ENCODE measurements at regions not wholly inside any gene's neighbourhood (a gene's known extent, or its start where the extent isn't known, plus 50 kb on each side); places are given as distances from the start of the nearest gene placed in this dataset.

DNA sequence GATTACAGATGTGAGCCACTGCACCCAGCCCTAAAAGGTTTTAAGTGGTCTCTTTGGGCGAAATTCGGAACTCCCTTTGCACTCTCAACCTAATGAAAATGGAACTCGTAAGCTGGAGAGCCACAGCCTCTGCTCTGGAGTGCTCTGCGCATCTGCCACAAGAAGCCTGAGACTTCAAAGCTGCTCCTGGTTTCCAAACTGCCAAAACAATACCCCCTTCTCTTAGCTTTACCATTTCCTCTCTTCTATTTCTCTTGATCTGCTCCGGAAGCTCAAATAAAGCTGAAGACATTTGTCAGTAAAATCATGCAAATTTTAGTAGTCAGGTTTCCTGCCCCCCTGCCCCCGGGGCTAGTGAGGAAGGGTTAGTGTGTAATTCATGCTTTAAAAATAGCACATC, 312.7 kb downstream of the MFSD1 start:
- CTCF ChIA-PET, result no interaction called here
- H3K9me2 ChIP-seq (ENCODE audit: insufficient read depth), result no peaks in the 10 kb centered on the region
- POLR2A ChIA-PET, result no interaction called here
- intact Hi-C loops (cut with micrococcal nuclease), result no loop called here
- H3K36me3 ChIP-seq (ENCODE audit: control insufficient read depth in 1 of 2, insufficient read depth in 2 of 2, low read length in 2 of 2), result no peaks in the 10 kb centered on the region
- H3K9ac ChIP-seq (ENCODE audit: low read length), result no peak overlapping the region
- no peaks in the 10 kb centered on the region for H3K27me3 ChIP-seq (ENCODE audit: insufficient read depth, low read length)
- ATAC-seq, result no peak
- H3K4me1 ChIP-seq (ENCODE audit: control insufficient read depth in 1 of 2, insufficient read depth in 2 of 2, low read length in 2 of 2), result no peaks in the 10 kb centered on the region
- no peak overlapping the region for H3K4me3 ChIP-seq (replicated peaks in 1 of 2; ENCODE audit: low read depth in 1 of 2, low read length in 2 of 2)
- H3K9me3 ChIP-seq (ENCODE audit: control insufficient read depth in 1 of 2, insufficient read depth in 1 of 2, low read depth in 1 of 2, low read length in 2 of 2), result no peaks in the 10 kb centered on the region
- H4K20me1 ChIP-seq (ENCODE audit: insufficient read depth), result no peaks in the 10 kb centered on the region
- no peak overlapping the region for H3K27ac ChIP-seq (ENCODE audit: low read depth, low read length)
- H3K79me2 ChIP-seq (ENCODE audit: insufficient read depth, low read length), result no peaks in the 10 kb centered on the region
- RAD21 ChIA-PET (ENCODE audit: low non-redundant PET in 1 of 2, low total read pairs in 2 of 2, uncharacterized antibody in 2 of 2, unreplicated experiment in 2 of 2), result no interaction called here
- no peak overlapping the region for H3K4me2 ChIP-seq (ENCODE audit: low read length)
- no peak overlapping the region for H2AFZ ChIP-seq (ENCODE audit: low read depth, low read length, poor library complexity, severe bottlenecking)
- no peak for DNase-seq (ENCODE audit: low read depth, low spot score)
- TF ChIP-seq, protein P1, sequence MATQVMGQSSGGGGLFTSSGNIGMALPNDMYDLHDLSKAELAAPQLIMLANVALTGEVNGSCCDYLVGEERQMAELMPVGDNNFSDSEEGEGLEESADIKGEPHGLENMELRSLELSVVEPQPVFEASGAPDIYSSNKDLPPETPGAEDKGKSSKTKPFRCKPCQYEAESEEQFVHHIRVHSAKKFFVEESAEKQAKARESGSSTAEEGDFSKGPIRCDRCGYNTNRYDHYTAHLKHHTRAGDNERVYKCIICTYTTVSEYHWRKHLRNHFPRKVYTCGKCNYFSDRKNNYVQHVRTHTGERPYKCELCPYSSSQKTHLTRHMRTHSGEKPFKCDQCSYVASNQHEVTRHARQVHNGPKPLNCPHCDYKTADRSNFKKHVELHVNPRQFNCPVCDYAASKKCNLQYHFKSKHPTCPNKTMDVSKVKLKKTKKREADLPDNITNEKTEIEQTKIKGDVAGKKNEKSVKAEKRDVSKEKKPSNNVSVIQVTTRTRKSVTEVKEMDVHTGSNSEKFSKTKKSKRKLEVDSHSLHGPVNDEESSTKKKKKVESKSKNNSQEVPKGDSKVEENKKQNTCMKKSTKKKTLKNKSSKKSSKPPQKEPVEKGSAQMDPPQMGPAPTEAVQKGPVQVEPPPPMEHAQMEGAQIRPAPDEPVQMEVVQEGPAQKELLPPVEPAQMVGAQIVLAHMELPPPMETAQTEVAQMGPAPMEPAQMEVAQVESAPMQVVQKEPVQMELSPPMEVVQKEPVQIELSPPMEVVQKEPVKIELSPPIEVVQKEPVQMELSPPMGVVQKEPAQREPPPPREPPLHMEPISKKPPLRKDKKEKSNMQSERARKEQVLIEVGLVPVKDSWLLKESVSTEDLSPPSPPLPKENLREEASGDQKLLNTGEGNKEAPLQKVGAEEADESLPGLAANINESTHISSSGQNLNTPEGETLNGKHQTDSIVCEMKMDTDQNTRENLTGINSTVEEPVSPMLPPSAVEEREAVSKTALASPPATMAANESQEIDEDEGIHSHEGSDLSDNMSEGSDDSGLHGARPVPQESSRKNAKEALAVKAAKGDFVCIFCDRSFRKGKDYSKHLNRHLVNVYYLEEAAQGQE (IDR thresholded peaks at IDR 0.05; ENCODE audit: low read depth), result no peak
- TF ChIP-seq CTCF (IDR thresholded peaks at IDR 0.05 in 2 of 3, conservative IDR thresholded peaks at IDR 0.05 in 1 of 3; ENCODE audit: borderline replicate concordance in 1 of 3, insufficient read depth in 1 of 3, low read depth in 2 of 3, low read length in 2 of 3), result no peak
- TF ChIP-seq MAX (IDR thresholded peaks at IDR 0.05), result no peak
- TF ChIP-seq SIN3A (IDR thresholded peaks at IDR 0.05; ENCODE audit: low read depth), result no peak
- TF ChIP-seq JUND (IDR thresholded peaks at IDR 0.05), result no peak
- no peak for TF ChIP-seq SRF (IDR thresholded peaks at IDR 0.05; ENCODE audit: low read depth)
- no peak for TF ChIP-seq ZNF274 (IDR thresholded peaks at IDR 0.05; ENCODE audit: low read depth, low read length)
- no peak for TF ChIP-seq ZBTB33 (IDR thresholded peaks at IDR 0.05; ENCODE audit: extremely low read depth, insufficient replicate concordance, low read length)
- TF ChIP-seq EZH2 (IDR thresholded peaks at IDR 0.05), result no peak
- no peak for TF ChIP-seq YY1 (IDR thresholded peaks at IDR 0.05; ENCODE audit: extremely low read depth, insufficient replicate concordance, low read depth, low read length)
- BruUV-seq (replicated peaks), result no TSS peak

All from HCT116 (cell line).